NCI-H524 treated with DMSO at 0.1 percent for 48 hours (cell line): ENCODE measurements at regions not wholly inside any gene's neighbourhood (a gene's known extent, or its start where the extent isn't known, plus 50 kb on each side); places are given as distances from the start of the nearest gene placed in this dataset.

Source experiments
- DNase-seq: peaks from one replicate; lab custom pipeline; 2025; lab: John Stamatoyannopoulos, UW

DNA sequence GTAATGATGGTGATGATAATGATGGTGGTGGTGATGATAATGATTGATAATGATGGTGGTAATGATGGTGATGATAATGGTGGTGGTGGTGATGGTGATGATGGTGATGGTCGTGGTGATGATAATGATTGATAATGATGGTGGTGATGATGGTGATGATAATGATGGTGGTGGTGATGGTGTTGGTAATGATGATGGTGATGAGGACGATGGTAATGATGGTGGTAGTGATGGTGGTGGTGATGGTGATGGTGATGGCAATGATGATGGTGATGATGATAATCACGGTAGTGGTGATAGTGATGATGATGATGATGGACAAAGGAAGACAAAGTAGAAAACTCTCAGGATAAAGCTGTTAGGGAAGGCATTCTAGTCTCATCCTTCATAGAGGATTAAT is 310.5 kb downstream of the MSX2 start:
- no peak for DNase-seq

GRCh38 chr5:175032741-175033151 is 308.4 kb downstream of the MSX2 start:
- no peak for DNase-seq

- no peak for DNase-seq
Measured at GRCh38 chr5:175032013-175032412, 307.6 kb downstream of the MSX2 start.

GRCh38 chr5:175027390-175027789 is 303.0 kb downstream of the MSX2 start:
- DNase-seq = no peak

GRCh38 chr5:175025077-175025476 is 300.7 kb downstream of the MSX2 start:
- DNase-seq = no peak

DNA sequence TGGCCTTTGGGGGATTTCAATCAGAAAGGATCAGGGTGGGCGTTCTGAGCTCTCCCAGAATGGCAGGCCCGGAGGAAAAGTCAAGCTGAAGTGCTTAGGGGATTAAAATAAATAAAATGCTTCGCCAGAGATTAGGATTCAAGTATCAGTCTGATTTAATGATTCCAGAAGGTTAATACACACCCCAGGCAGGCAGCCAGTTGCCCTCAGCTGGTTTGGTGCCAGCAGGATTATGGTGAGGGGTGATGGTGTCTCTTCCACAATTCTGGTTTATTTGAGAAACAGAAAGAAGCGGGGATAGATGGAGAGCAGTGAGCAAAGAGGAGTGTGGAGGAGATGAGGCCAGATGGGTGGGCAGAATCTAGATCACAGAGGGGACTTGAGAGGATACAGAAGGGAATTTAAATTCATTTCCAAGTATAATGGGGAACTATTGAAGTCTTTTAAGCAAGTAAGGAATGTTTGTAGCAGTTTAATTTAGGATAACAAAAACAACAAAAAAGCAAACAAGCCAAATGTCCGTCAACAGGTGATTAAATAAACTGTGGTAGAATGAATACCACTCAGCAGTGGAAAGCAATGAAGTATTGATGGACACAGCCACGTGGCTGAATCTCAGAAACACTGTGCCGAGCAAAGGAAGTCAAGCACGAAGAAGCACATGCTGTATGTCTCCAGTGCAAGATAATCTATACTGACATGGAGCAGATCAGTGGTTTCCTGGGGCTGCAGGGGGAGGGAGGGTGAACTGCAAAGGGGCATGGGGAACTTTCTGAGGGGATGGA is 297.7 kb downstream of the MSX2 start:
- peak; percentile 95 for DNase-seq

DNA sequence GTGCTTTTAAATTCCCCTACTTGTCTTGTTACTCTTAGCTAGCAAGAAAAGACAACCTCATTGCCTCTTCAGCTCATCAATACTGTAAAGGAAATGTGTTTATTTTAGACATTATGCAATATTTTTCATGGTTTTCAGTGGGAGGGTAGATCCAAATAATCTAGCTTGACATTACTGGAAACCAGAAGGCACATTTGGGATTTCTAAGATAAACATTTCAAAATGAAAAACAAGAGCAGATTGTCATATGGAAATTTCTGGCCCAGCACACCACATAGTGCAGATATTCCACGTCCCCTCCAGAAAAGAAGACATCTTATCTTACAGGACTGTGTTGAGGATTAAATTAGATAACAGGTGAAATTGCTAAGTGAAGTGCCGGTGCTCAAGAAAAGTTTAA is 296.9 kb downstream of the MSX2 start:
- DNase-seq = peak; percentile 81

DNA sequence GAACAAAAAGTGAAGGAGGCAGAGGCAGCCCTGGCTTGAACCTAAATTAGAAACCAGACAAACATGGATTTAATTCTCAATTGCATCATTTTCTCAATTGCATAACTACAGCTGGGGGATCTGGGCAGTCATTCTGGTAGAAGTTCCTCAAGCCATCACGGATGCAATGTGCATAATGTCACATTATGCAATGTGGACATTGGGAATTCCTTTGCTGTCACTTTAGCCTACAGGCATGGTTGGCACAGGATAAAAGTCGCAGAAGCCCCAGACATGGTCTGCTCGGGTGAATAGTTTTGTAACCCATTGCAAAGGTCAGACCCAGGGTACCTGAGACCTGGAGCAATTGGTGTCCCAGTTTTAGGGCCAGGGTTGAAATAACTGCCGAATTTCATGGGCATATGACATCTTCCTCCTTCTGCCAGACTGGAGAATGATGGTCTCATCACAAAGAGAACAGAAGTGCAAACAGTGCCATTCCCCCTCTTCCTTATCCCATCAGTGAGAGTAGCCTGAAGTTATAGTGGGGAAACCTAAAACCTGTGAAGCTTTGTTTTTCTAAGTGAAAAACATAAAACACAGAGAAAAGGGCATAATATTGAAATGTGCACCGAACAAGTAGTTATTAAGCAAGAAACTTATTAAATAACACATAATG is 290.8 kb downstream of the MSX2 start:
- DNase-seq = no peak

DNA sequence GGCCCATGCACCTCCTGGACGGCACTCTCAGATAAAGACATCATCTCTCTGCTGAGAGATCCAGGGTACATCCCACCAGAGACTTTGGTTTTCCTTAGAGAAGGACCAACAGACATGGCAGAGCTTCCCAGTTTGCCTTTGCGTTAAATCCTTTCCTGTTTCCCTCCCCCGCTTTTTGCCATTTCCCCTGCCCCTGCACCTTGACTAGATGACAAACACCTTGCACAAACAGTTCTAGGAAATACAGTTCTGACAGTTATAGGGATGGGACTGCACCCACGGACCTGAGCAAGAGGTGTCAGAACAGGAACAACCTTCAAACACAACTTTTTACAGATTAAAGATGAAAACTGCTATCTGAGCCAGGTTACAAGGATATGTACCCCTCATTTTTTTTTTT is 288.9 kb downstream of the MSX2 start:
- no peak for DNase-seq

- DNase-seq = no peak
Measured at GRCh38 chr5:175012267-175012666, 287.9 kb downstream of the MSX2 start.

GRCh38 chr5:175003531-175003930 is 279.1 kb downstream of the MSX2 start:
- no peak for DNase-seq

GRCh38 chr5:175001876-175002645 is 277.7 kb downstream of the MSX2 start:
- no peak for DNase-seq

DNA sequence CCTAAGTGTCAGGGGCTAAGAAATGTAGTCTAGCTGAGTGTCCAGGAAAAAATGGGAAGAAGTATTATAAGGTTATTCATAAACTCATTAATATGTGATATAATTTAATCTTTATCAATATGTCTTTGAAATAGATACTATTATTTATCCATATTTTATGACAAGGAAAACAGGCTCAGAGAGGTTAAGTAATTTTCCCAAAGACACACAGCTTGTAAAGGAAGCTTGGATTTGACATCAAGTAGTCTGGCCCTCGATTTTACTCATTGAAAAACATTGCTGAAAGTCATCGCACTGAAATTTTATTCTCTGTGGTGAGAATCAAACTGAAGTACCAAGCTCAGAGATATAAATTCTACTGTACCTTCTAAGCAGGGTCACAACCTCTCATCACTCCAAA is 276.9 kb downstream of the MSX2 start:
- no peak for DNase-seq

GRCh38 chr5:174999581-174999980 is 275.2 kb downstream of the MSX2 start:
- DNase-seq = no peak

GRCh38 chr5:174998131-174998730 is 273.8 kb downstream of the MSX2 start:
- DNase-seq = no peak

DNA sequence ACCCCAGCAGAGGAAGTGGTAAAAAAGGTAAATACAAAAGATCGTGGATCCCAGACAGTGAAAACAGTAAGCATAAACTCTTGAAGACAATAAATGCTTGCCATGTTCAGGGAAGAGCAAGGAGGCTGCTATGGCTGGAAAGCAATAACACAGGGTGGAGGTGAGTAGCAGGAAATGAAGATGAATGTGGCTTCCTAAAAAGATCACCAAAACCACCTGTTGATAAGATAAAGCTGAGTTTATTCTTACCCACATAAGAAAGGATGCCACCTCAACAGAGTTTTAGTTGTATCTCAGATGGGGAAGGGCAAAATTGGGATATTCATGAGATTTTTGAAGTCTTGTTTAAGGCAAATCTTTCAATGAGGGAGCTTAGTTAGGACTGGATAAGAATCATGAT is 273.3 kb downstream of the MSX2 start:
- no peak for DNase-seq

DNA sequence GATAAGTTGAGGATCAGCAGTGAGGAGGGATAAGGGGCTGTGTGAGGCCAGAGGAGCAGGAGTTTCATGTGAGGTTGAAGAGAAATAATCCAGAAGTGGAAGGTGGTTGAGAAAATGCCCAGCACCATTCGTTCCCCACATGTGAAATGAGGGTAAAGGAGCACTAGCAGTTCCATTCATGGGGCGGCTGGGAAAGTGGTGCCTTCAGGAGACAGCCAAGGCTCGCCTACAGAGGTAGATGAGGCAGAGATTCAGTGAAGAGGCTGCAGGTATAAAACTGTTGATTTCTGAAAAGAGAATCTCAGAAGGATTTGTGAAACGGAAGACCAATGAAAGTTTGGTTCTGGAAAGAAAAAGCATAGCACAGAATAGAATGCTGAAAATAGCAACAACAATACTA is 272.6 kb downstream of the MSX2 start:
- no peak for DNase-seq

- no peak for DNase-seq
Measured at GRCh38 chr5:174995827-174996226, 271.4 kb downstream of the MSX2 start.

- no peak for DNase-seq
Measured at GRCh38 chr5:174991847-174992246, 267.5 kb downstream of the MSX2 start.

- DNase-seq = no peak
Measured at GRCh38 chr5:174990909-174991308, 266.5 kb downstream of the MSX2 start.

- DNase-seq = no peak
Measured at GRCh38 chr5:174987443-174988012, 263.1 kb downstream of the MSX2 start.

DNA sequence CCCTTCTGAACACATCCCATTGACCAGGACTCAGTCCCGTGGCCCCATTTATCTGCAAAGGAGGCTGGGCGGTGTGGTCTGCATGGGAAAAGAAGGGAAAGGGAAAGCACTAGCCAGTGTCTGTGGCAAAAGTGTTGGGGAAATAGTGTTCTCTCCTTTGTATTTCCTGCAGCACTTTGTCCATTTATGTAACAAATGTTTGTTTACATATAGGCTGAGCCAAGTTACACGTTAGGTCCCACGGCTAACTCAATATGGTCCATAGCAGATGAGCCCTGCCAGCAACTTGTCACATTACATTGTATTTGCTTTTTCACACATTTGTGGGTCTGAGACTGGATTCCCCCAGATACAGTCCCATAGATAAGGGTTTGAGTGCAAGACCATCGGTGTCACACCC is 260.5 kb downstream of the MSX2 start:
- no peak for DNase-seq
